NCI-H128 (cell line): ENCODE measurements at regions not wholly inside any gene's neighbourhood (a gene's known extent, or its start where the extent isn't known, plus 50 kb on each side); places are given as distances from the start of the nearest gene placed in this dataset.
"Not testable (repeated sequence)": the region's sequence is repeated elsewhere in the genome, so short reads cannot be mapped to it uniquely, and the experiment has no call there.

Experiments
- DNase-seq: peaks from one replicate; lab custom pipeline; 2025; ENCODE audit not compliant: unreplicated experiment; lab: John Stamatoyannopoulos, UW

DNA sequence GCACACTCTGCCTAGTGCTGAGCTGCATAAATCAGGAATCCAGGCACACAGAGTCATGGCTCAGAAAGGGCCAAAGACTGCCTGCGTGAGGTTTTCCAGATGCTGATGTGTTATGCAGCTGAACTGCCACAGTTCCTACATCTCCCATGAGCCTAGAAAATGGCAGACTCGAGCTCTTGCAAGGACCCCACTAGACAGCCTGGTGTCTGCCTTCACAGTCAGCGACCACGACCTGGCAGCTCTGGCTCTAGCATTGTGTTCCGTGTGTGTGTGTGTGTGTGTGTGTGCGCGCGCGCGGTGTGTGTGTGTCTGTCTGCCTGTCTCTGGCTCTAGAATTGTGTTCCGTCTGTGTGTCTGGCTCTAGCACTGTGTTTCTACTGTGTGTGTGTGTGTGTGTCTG is 203.6 kb upstream of the AGTR2 start:
- DNase-seq = no peak

DNA sequence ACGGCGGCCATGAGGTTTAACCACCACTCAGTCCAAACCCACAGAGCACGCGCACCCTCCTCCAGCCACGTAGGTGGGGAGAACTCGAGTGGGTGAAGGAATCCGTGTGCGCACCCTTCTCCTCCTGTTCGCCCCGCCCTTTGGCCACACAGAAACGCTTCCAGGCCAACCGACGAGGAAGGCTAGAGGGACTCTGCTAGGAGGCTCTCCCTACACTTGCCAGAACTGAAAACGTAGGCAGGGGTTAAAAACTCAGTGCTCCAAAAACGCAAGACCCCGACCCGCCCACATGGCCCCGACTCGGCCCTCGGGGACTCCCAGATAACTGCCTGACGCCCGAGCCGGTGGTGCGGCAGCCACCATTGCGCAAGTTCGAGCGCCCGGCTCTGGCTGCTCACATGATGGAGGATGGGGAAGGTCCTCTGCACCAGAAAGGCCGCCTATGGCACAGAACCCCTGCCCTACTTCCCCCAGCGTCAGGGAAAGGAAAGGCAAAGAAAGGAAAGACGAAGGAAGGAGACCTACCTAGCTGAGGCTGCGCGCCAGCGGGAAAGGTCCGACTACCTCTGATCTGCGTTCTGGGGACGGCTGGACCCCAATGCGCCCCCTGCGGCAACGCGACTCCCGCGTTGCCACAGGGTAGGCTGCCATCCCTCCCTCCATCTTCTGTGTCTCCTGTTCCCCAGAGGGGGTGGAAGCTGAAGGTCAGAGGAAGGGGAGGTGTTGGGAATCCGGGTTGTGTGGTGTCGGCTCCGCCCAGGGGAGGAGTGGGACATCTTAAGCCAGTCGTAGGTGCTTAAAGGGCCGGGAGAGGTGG is 201.9 kb upstream of the AGTR2 start:
- DNase-seq = peak; percentile 5

GRCh38 chrX:115970718-115971117 is 199.8 kb upstream of the AGTR2 start:
- DNase-seq = no peak

DNA sequence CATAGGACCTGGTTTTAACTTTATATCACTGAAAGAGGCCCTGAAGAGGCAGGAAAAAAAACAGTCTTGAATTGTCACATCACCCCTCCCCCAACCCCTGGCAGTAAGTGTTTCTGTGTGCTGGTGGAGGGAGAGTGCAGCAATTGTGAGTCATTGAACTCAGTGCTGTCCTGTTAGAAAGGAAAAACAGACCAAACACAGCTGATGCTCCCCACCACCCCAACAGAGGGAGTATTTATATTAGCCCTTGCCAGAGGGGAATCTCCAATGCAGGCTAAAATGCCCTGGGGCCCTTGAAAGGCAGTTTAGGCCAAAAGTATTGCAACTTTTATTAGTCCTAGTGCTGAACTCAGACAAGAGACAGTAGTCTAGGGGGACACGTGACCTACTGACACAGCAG is 197.8 kb upstream of the AGTR2 start:
- DNase-seq = no peak

GRCh38 chrX:115978068-115978467 is 192.5 kb upstream of the AGTR2 start:
- DNase-seq = no peak

DNA sequence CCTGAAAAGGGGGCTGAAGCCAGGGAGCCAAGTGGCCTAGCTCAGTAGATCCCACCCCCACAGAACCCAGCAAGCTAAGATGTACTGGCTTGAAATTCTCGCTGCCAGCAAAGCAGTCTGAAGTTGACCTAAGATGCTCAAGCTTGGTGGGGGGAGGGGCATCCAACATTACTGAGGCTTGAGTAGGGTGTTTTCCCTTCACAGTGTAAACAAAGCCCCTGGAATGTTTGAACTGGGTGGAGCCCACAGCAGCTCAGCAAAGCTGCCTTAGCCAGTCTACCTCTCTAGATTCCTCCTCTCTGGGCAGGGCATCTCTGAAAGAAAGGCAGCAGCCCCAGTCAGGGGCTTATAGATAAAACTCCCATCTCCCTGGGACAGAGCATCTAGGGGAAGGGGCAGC is 187.4 kb upstream of the AGTR2 start:
- DNase-seq = not testable (repeated sequence)

DNA sequence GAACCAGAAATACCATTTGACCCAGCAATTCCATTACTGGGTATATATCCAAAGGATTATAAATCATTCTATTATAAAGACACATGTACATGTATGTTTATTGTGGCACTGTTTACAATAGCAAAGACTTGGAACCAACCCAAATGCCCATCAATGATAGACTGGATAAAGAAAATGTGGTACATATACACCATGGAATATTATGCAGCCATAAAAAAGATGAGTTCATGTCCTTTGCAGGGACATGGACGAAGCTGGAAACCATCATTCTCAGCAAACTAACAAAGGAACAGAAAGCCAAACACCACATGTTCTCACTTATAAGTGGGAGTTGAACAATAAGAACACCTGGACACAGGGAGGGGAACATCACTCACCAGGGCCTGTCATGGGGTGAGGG is 183.1 kb upstream of the AGTR2 start:
- not testable (repeated sequence) for DNase-seq

- no peak for DNase-seq
These were observed 181.7 kb upstream of the AGTR2 start for GRCh38 chrX:115988825-115989224.

- no peak for DNase-seq
These were observed 180.9 kb upstream of the AGTR2 start for GRCh38 chrX:115989686-115990085.

DNA sequence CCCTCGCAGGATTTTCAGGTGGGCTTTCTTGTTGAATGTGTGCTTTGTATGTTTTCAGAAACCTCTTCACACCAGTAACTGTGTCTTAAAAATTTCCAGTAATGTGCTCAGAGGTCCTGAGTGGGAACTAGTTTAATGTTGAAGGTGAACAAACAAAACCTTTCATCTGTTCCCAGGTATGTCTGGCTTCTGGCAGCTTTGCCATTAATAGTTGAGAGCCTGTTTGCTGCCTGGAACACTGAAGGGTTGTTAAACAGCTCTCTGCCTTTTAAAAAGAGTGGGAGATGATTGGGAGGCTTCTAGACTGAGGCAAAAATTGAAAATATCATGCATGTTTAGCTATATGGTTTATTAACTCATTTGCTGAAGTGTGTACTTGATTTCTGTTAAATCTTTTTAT is 161.2 kb upstream of the AGTR2 start:
- no peak for DNase-seq

DNA sequence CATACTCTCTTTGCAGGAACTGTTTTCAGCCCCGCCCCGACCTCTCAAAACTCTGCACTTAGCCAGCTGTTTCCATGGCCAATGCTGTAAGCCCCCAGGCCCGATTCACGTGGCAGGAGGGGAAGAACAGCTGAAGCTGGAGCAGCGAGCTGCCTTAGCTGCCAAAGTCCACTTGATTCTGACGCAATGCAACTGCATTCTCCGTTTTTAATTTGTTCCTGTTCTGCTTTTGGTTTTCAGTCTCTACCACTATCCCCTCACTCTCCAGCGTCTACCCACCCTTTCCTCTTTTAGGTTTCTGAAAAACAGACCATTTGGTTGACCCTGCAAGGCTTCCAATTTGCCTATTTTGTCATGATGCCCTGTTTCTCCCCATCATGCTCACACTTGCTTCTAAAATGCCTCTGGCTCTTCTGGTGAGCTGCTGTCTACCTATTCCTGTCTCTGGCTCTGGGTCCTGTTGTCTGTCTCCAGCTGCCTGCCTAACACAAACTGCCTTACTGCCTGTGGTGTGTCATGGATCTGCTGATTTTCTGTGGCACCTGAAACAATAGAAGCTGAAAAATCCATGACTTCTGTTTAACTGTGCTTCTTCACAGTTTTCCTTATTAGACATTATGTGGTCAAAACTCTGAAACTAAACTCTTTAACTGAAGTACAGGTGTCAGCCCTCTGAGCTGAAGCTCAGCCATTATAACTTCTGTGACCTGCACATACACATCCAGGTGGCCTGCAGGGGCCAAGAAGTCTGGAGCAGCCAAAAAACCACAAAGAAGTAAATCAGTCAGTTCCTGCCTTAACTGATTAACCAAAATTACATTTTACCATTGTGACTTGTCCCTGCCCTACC is 160.5 kb upstream of the AGTR2 start:
- no peak for DNase-seq

DNA sequence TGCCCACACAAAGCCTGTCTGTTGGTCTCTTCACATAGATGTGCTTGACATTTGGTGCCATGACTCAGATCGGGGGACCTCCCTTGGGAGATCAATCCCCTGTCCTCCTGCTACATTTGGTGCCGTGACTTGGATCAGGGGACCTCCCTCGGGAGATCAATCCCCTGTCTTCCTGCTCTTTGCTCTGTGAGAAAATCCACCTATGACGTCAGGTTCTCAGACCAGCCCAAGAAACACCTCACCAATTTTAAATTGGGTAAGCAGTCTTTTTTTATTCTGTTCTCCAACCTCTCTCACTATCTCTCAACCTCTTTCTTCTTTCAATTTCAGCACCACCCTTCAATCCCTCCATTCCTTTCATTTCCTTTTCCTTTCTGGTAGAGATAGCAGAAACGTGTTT is 159.6 kb upstream of the AGTR2 start:
- DNase-seq = no peak

DNA sequence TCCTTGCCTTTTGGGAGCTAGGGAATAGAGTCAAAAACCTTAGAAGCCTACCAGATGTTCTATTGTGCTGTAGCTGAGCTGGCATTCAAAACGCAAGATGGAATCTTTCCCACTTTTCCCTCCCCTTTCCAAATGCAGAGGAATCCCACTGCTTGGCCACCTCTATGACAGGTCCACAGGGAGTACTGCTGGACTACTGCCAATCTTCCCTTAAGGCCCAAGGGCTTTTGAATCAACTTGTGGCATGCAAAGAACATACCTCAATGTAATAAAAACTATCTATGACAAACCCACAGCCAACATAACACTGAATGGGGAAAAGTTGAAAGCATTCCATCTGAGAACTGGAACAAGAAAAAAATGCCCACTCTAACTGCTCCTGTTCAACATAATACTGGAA is 139.2 kb upstream of the AGTR2 start:
- DNase-seq = no peak
